Activated naive CD8-positive, alpha-beta T cell treated with anti-CD3 and anti-CD28 coated beads for 36 hours (primary cell): ENCODE measurements at regions not wholly inside any gene's neighbourhood (a gene's known extent, or its start where the extent isn't known, plus 50 kb on each side); places are given as distances from the start of the nearest gene placed in this dataset.
"Not testable (repeated sequence)": the region's sequence is repeated elsewhere in the genome, so short reads cannot be mapped to it uniquely, and the experiment has no call there.

Source experiments
- DNase-seq: peaks from one replicate; pipeline ENCODE4 v3.0.0; 2021
- H3K27ac Mint-ChIP-seq: one replicate; pipeline ENCODE4 v1.8.0; 2022; ENCODE audit warnings: mild to moderate bottlenecking, moderate library complexity, mixed read lengths
- H3K27me3 Mint-ChIP-seq: one replicate; pipeline ENCODE4 v1.8.0; 2022; ENCODE audit warnings: mild to moderate bottlenecking, mixed read lengths
- H3K36me3 Mint-ChIP-seq: one replicate; pipeline ENCODE4 v1.8.0; 2021; ENCODE audit warnings: mild to moderate bottlenecking, mixed read lengths
- H3K4me1 Mint-ChIP-seq: one replicate; pipeline ENCODE4 v1.8.0; 2021; ENCODE audit warnings: mixed read lengths
- H3K4me3 Mint-ChIP-seq: one replicate; pipeline ENCODE4 v1.8.0; 2022; ENCODE audit warnings: mild to moderate bottlenecking, moderate library complexity, mixed read lengths
- H3K9me3 Mint-ChIP-seq: one replicate; pipeline ENCODE4 v1.8.0; 2022; ENCODE audit warnings: mixed read lengths

- H3K4me3 Mint-ChIP-seq = peak overlapping the region; percentile 57
- peaks cover 14% of the 10 kb centered on the region for H3K36me3 Mint-ChIP-seq
- H3K27ac Mint-ChIP-seq = peak overlapping the region; percentile 96
- peaks cover 52% of the 10 kb centered on the region for H3K4me1 Mint-ChIP-seq
- no peaks in the 10 kb centered on the region for H3K27me3 Mint-ChIP-seq
- H3K9me3 Mint-ChIP-seq = peaks cover 7% of the 10 kb centered on the region
- peak; percentile 28 for DNase-seq
These were observed 51.8 kb upstream of the MYB start for GRCh38 chr6:135129136-135129856.

GRCh38 chr6:135128268-135128914 lies 52.7 kb upstream of the MYB start:
- H3K36me3 Mint-ChIP-seq = peaks cover 14% of the 10 kb centered on the region
- peaks cover 52% of the 10 kb centered on the region for H3K4me1 Mint-ChIP-seq
- H3K4me3 Mint-ChIP-seq = peak overlapping the region; percentile 68
- H3K9me3 Mint-ChIP-seq = peaks cover 7% of the 10 kb centered on the region
- no peaks in the 10 kb centered on the region for H3K27me3 Mint-ChIP-seq
- H3K27ac Mint-ChIP-seq = peak overlapping the region; percentile 96
- peak; percentile 73 for DNase-seq

GRCh38 chr6:135126729-135127128 lies 54.4 kb upstream of the MYB start:
- H3K4me1 Mint-ChIP-seq = peaks cover 47% of the 10 kb centered on the region
- DNase-seq = no peak
- H3K27ac Mint-ChIP-seq = peak overlapping the region; percentile 78
- no peaks in the 10 kb centered on the region for H3K27me3 Mint-ChIP-seq
- no peak overlapping the region for H3K4me3 Mint-ChIP-seq
- peaks cover 7% of the 10 kb centered on the region for H3K9me3 Mint-ChIP-seq
- H3K36me3 Mint-ChIP-seq = peaks cover 14% of the 10 kb centered on the region

GRCh38 chr6:135126034-135126433 lies 55.1 kb upstream of the MYB start:
- Mint-ChIP-seq H3K4me1 (peaks cover 54% of the 10 kb centered on the region), H3K4me3 (no peak overlapping the region), H3K9me3 (peaks cover 7% of the 10 kb centered on the region), H3K27me3 (no peaks in the 10 kb centered on the region), H3K27ac (peak overlapping the region; percentile 78), H3K36me3 (peaks cover 14% of the 10 kb centered on the region)
- no peak for DNase-seq

GRCh38 chr6:135121434-135121833 lies 59.7 kb upstream of the MYB start:
- H3K27ac Mint-ChIP-seq = peak overlapping the region; percentile 77

GRCh38 chr6:135118134-135118730 lies 62.9 kb upstream of the MYB start:
- Mint-ChIP-seq H3K36me3 (peaks cover 8% of the 10 kb centered on the region), H3K27me3 (no peaks in the 10 kb centered on the region), H3K9me3 (peaks cover under 1% of the 10 kb centered on the region), H3K27ac (peak overlapping the region; percentile 93), H3K4me1 (peaks cover 72% of the 10 kb centered on the region), H3K4me3 (no peak overlapping the region)
- no peak for DNase-seq

More at GRCh38 chr6:135121434-135121833, 59.7 kb upstream of the MYB start:
- no peak for DNase-seq
- Mint-ChIP-seq H3K36me3 (peaks cover 14% of the 10 kb centered on the region), H3K4me1 (peaks cover 56% of the 10 kb centered on the region), H3K4me3 (peak overlapping the region; percentile 9), H3K9me3 (peaks cover 4% of the 10 kb centered on the region), H3K27me3 (no peaks in the 10 kb centered on the region)

GRCh38 chr6:135117413-135117968 lies 62.9 kb upstream of the HBS1L start:
- H3K4me3 Mint-ChIP-seq = peak overlapping the region; percentile 66

GRCh38 chr6:135116571-135116970 lies 61.9 kb upstream of the HBS1L start:
- H3K27ac Mint-ChIP-seq = peak overlapping the region; percentile 93

More at GRCh38 chr6:135117413-135117968, 62.9 kb upstream of the HBS1L start:
- peak; percentile 31 for DNase-seq
- peaks cover 80% of the 10 kb centered on the region for H3K4me1 Mint-ChIP-seq
- H3K36me3 Mint-ChIP-seq = peaks cover 15% of the 10 kb centered on the region
- peaks cover 8% of the 10 kb centered on the region for H3K9me3 Mint-ChIP-seq
- H3K27ac Mint-ChIP-seq = peak overlapping the region; percentile 93
- H3K27me3 Mint-ChIP-seq = no peaks in the 10 kb centered on the region

GRCh38 chr6:135115834-135116233 lies 61.2 kb upstream of the HBS1L start:
- H3K4me3 Mint-ChIP-seq = peak overlapping the region; percentile 9
- no peak for DNase-seq
- H3K36me3 Mint-ChIP-seq = peaks cover 16% of the 10 kb centered on the region
- H3K9me3 Mint-ChIP-seq = peaks cover 10% of the 10 kb centered on the region
- H3K27me3 Mint-ChIP-seq = no peaks in the 10 kb centered on the region
- peaks cover 78% of the 10 kb centered on the region for H3K4me1 Mint-ChIP-seq
- H3K27ac Mint-ChIP-seq = peak overlapping the region; percentile 91

More at GRCh38 chr6:135116571-135116970, 61.9 kb upstream of the HBS1L start:
- peaks cover 81% of the 10 kb centered on the region for H3K4me1 Mint-ChIP-seq
- peaks cover 18% of the 10 kb centered on the region for H3K36me3 Mint-ChIP-seq
- DNase-seq = no peak
- peaks cover 10% of the 10 kb centered on the region for H3K9me3 Mint-ChIP-seq
- no peaks in the 10 kb centered on the region for H3K27me3 Mint-ChIP-seq
- H3K4me3 Mint-ChIP-seq = peak overlapping the region; percentile 66

- Mint-ChIP-seq H3K36me3 (peaks cover 14% of the 10 kb centered on the region), H3K27me3 (no peaks in the 10 kb centered on the region), H3K9me3 (peaks cover 10% of the 10 kb centered on the region), H3K4me3 (peak overlapping the region; percentile 9), H3K27ac (peak overlapping the region; percentile 91), H3K4me1 (peaks cover 74% of the 10 kb centered on the region)
- no peak for DNase-seq
These were observed 60.8 kb upstream of the HBS1L start for GRCh38 chr6:135115411-135115810.

GRCh38 chr6:135114355-135115145 lies 59.9 kb upstream of the HBS1L start:
- Mint-ChIP-seq H3K9me3 (peaks cover 10% of the 10 kb centered on the region), H3K4me1 (peaks cover 77% of the 10 kb centered on the region), H3K27me3 (no peaks in the 10 kb centered on the region), H3K27ac (peak overlapping the region; percentile 91), H3K36me3 (peaks cover 14% of the 10 kb centered on the region), H3K4me3 (peak overlapping the region; percentile 29)
- DNase-seq = peak; percentile 56

- DNase-seq = no peak
- Mint-ChIP-seq H3K4me3 (no peak overlapping the region), H3K27ac (peak overlapping the region; percentile 91), H3K4me1 (peaks cover 74% of the 10 kb centered on the region), H3K36me3 (peaks cover 14% of the 10 kb centered on the region), H3K27me3 (no peaks in the 10 kb centered on the region), H3K9me3 (peaks cover 10% of the 10 kb centered on the region)
These were observed 59.2 kb upstream of the HBS1L start for GRCh38 chr6:135113860-135114259.

GRCh38 chr6:135112951-135113350 lies 58.3 kb upstream of the HBS1L start:
- Mint-ChIP-seq H3K4me3 (peak overlapping the region; percentile 52), H3K27ac (peak overlapping the region; percentile 79), H3K9me3 (peaks cover 10% of the 10 kb centered on the region), H3K4me1 (peaks cover 65% of the 10 kb centered on the region), H3K36me3 (peaks cover 14% of the 10 kb centered on the region)
- H3K27me3 Mint-ChIP-seq, DNase-seq: not testable (repeated sequence)

- H3K27me3 Mint-ChIP-seq, H3K27ac Mint-ChIP-seq, H3K4me3 Mint-ChIP-seq, DNase-seq: not testable (repeated sequence)
- Mint-ChIP-seq H3K9me3 (peaks cover 15% of the 10 kb centered on the region), H3K36me3 (peaks cover 23% of the 10 kb centered on the region), H3K4me1 (peaks cover 50% of the 10 kb centered on the region)
These were observed 55.7 kb upstream of the HBS1L start for GRCh38 chr6:135110261-135110781.
